Left lung (tissue), 4 donors: ENCODE measurements at regions not wholly inside any gene's neighbourhood (a gene's known extent, or its start where the extent isn't known, plus 50 kb on each side); places are given as distances from the start of the nearest gene placed in this dataset.

ENCODE experiments used
- ATAC-seq: fragments of 200-7000 bp; cut with Tn5 transposase; one replicate; pipeline ENCODE4 v1.9.1; 2020; ENCODE audit warnings: moderate library complexity
- DNase-seq, 4 donors: peaks; one replicate each; pipeline ENCODE4 v3.0.0-alpha.2; 2013 to 2020
- H3K27ac ChIP-seq, 2 donors: fragments of 200-600 bp; sonication (generic) in 1 of 2; one replicate each; pipeline versions ENCODE4 v1.5.0 to v1.8.0; 2020 to 2021
- H3K27me3 ChIP-seq, 2 donors: fragments of 200-600 bp; sonication (generic) in 1 of 2; one replicate each; pipeline versions ENCODE4 v1.5.0 to v1.8.0; 2020 to 2021
- H3K36me3 ChIP-seq, 2 donors: fragments of 200-600 bp; sonication (generic) in 1 of 2; one replicate each; pipeline versions ENCODE4 v1.5.0 to v1.8.0; 2020 to 2021
- H3K4me1 ChIP-seq, 2 donors: fragments of 200-600 bp; one replicate each; pipeline ENCODE4 v1.8.0; 2021
- H3K4me3 ChIP-seq, 2 donors: fragments of 200-600 bp; sonication (generic) in 1 of 2; one replicate each; pipeline versions ENCODE4 v1.5.0 to v1.8.0; 2020 to 2021; ENCODE audit warnings: mild to moderate bottlenecking in 1 of 2
- H3K9me3 ChIP-seq, 2 donors: fragments of 200-600 bp; sonication (generic) in 1 of 2; one replicate each; pipeline versions ENCODE4 v1.5.0 to v1.8.0; 2020 to 2021
- intact Hi-C, 2 donors: fragments of 100-400 bp; cut with DNase I; formaldehyde crosslinking; loops; one replicate each; pipeline versions ENCODE4 v1.11.2 to v1.14.2; 2022
- TF ChIP-seq, protein P1 (sequence below), 2 donors: fragments of 200-600 bp; sonication (generic) in 1 of 2; IDR thresholded peaks; one replicate each; pipeline versions ENCODE4 v1.5.0 to v1.8.0; 2021; ENCODE audit warnings: antibody characterized with exemption in 2 of 2
- donor health status: DM: no; HTN: yes; CAD: no.
- donor health status: DM: no; HTN: no; CAD: no.

DNA sequence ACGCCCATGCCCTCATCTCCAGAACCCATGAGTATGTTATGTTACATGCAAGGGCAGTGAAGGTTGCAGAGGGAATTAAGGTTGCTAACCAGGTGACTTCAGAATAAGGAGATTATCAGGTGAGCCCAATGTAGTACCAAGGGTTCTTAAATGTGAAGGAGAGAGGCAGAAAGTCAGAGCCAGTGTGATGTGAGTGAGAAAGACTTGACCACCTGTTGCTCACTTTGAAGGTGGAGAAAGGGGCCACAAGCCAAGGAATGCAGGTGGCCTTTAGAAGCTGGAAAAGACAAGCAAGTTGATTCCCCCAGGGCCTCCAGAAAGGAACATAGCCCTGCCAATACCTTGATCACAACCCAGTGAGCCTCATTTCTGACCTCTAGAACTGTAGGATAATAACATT lies 84.7 kb upstream of the CLDN14 start:
- Histone ChIP-seq H3K4me3 (no peak overlapping the region), H3K27ac (no peak overlapping the region), H3K9me3 (no peaks in the 10 kb centered on the region), H3K27me3 (peaks cover 0 to 29% of the 10 kb centered on the region in 2 donors), H3K4me1 (no peaks in the 10 kb centered on the region), H3K36me3 (no peaks in the 10 kb centered on the region)
- ATAC-seq, result no peak
- intact Hi-C loops, result no loop called here
- TF ChIP-seq, protein P1, sequence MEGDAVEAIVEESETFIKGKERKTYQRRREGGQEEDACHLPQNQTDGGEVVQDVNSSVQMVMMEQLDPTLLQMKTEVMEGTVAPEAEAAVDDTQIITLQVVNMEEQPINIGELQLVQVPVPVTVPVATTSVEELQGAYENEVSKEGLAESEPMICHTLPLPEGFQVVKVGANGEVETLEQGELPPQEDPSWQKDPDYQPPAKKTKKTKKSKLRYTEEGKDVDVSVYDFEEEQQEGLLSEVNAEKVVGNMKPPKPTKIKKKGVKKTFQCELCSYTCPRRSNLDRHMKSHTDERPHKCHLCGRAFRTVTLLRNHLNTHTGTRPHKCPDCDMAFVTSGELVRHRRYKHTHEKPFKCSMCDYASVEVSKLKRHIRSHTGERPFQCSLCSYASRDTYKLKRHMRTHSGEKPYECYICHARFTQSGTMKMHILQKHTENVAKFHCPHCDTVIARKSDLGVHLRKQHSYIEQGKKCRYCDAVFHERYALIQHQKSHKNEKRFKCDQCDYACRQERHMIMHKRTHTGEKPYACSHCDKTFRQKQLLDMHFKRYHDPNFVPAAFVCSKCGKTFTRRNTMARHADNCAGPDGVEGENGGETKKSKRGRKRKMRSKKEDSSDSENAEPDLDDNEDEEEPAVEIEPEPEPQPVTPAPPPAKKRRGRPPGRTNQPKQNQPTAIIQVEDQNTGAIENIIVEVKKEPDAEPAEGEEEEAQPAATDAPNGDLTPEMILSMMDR (IDR thresholded peaks at IDR 0.05), result no peak
- no peak for DNase-seq

DNA sequence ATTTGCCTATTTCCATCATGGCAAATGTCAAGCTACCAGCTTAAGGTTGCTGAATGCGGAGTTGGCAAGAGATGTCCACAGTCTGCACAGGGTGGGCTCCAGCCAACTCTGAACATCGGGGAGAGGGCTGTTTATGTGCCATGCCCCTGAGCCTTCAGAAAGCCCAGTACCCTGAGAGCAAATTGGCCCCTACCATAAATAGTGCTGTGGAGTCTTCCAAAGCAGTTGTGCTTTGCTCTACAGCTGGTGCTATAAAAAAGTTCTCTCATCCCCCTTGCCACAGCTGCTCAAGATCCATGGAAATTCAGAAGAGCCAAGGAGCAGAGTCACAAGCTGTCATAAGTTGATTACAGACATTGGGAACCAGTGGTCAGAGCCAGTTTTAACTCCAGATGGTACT lies 85.6 kb upstream of the CLDN14 start:
- H3K4me3 ChIP-seq, result no peak overlapping the region
- no peaks in the 10 kb centered on the region for H3K4me1 ChIP-seq
- no peaks in the 10 kb centered on the region for H3K36me3 ChIP-seq
- ATAC-seq (no peak), DNase-seq (no peak)
- no peak overlapping the region for H3K27ac ChIP-seq
- intact Hi-C loops, result no loop called here
- TF ChIP-seq, protein P1 (IDR thresholded peaks at IDR 0.05), result no peak
- H3K9me3 ChIP-seq, result no peaks in the 10 kb centered on the region
- H3K27me3 ChIP-seq, result peaks cover 0 to 33% of the 10 kb centered on the region in 2 donors

DNA sequence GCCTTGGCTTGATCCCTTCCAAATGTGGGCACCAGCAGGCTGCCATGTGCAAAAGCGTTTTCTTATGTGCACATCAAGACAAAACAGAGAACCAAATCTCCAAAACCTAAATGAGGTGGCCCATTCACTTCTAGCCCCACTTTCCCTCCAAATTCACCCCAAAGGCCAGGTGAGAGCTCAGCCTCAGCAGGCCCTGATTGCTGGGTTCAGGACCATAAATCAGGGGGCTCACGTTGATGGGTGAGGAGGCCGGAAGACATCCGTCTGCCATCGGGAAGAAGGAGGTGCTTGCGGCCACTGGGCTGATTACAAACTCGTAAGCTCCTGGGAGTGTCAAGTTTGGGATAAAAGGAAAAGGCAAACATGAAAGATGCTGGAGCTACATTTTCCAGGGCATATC lies 86.7 kb upstream of the CLDN14 start:
- intact Hi-C loops, result no loop called here
- TF ChIP-seq, protein P1 (IDR thresholded peaks at IDR 0.05), result no peak
- Histone ChIP-seq H3K27ac (no peak overlapping the region), H3K9me3 (no peaks in the 10 kb centered on the region), H3K4me3 (no peak overlapping the region), H3K27me3 (peaks cover 0 to 31% of the 10 kb centered on the region in 2 donors), H3K4me1 (no peaks in the 10 kb centered on the region), H3K36me3 (no peaks in the 10 kb centered on the region)
- no peak for DNase-seq
- no peak for ATAC-seq

DNA sequence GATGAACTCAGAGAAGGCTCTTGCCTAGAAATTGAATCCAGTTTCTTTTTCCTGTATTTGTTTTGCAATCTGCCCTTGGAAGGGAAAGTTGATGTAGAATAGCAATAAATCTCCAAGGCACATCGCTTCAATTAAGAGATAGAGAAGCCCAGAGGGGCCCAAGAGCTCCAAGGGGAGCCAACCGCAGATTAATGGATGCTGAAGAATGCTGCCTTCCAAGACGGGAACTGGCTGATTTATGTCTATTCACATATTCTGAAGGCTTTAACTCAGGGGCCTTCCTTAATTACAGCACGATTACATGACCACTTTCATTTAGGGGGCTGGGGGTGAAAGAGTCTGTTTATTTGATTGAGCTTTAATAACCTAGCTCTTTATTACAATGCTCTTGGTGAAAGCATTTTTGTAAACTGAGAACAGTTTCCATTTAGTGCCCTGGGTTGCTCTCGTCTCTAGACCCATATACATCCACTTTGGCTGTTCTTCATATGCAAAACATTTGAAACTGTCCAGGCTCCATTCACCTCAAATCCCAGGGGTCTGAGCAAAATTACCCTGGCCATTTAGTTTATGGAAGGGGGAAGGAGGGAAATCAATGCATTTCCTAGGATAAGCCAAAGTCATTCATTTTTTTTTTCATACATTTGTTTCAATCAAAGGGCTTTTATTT lies 87.4 kb upstream of the CLDN14 start:
- Histone ChIP-seq H3K4me1 (no peaks in the 10 kb centered on the region), H3K27ac (no peak overlapping the region), H3K27me3 (peaks cover 0 to 31% of the 10 kb centered on the region in 2 donors), H3K9me3 (no peaks in the 10 kb centered on the region), H3K36me3 (no peaks in the 10 kb centered on the region), H3K4me3 (no peak overlapping the region)
- no peak for DNase-seq
- ATAC-seq, result no peak
- TF ChIP-seq, protein P1 (IDR thresholded peaks at IDR 0.05), result no peak
- intact Hi-C loops, result no loop called here

DNA sequence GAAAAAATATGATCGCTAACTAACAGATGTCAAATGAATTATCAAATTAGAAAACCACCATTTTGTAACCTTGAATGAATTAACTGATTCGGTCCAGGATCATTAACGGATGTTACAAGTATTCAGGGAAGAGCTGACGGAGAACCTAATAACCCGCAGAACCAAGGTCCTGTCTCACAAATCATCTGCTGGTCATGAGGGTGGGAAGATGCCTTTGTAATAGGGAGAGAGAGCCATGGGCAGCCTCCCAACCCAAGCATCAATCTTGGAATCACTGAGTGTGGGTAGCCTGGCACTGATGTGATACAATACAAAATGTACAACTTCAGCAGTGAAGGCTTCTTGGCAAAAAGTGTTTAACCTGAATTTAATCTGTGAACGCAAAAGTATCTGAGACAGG lies 89.6 kb upstream of the CLDN14 start:
- Histone ChIP-seq H3K4me3 (no peak overlapping the region), H3K9me3 (no peaks in the 10 kb centered on the region), H3K36me3 (no peaks in the 10 kb centered on the region), H3K27ac (no peak overlapping the region), H3K27me3 (peaks cover 0 to 21% of the 10 kb centered on the region in 2 donors), H3K4me1 (no peaks in the 10 kb centered on the region)
- DNase-seq (no peak), ATAC-seq (no peak)
- intact Hi-C loops, result no loop called here
- TF ChIP-seq, protein P1 (IDR thresholded peaks at IDR 0.05), result no peak
